DLD1 (cell line): ENCODE measurements at regions not wholly inside any gene's neighbourhood (a gene's known extent, or its start where the extent isn't known, plus 50 kb on each side); places are given as distances from the start of the nearest gene placed in this dataset.
"Not testable (repeated sequence)": the region's sequence is repeated elsewhere in the genome, so short reads cannot be mapped to it uniquely, and the experiment has no call there.

ENCODE experiments used
- in situ Hi-C: cut with HindIII; loops from 2 replicates; pipeline ENCODE4 v1.10.0; 2017; ENCODE audit warnings: low sequenced_read_pairs

GRCh38 chr16:26765087-26765486 is 301.6 kb upstream of the C16orf82 start:
- in situ Hi-C loops, result no loop called here

DNA sequence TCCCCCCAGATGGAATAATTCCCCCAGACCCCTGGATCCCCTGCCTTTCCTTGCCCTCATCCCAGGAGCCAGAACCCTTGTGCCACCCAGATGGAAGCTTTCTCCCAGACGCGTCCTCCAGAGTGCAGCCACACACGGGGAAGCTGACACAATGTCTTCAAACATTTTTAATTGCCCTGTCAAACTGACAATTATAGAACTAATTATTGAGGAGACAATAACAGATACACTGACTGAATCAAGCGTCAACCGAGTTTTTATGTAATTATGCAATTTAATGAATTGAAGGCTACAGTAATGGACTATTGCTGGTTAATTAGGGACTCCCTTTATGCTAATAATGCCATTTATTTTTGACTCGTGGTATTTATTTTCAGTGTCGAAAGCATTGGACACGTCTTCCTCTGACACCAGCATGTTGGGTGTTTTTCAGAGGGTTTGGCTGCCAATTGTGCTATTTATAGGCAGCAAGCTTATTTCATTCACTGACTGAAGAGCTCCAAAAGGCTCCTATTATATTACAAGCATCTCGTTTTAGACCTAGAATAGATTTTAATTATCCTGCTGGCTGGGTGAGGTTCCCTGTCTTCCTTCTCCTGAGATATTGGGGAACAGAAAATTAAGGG is 298.2 kb upstream of the C16orf82 start:
- in situ Hi-C loops, result no loop called here

GRCh38 chr16:26770547-26770946 is 296.2 kb upstream of the C16orf82 start:
- in situ Hi-C loops, result no loop called here

GRCh38 chr16:26772503-26772902 is 294.2 kb upstream of the C16orf82 start:
- in situ Hi-C loops, result no loop called here

- in situ Hi-C loops, result no loop called here
These were observed 288.9 kb upstream of the C16orf82 start for GRCh38 chr16:26777821-26778220.

DNA sequence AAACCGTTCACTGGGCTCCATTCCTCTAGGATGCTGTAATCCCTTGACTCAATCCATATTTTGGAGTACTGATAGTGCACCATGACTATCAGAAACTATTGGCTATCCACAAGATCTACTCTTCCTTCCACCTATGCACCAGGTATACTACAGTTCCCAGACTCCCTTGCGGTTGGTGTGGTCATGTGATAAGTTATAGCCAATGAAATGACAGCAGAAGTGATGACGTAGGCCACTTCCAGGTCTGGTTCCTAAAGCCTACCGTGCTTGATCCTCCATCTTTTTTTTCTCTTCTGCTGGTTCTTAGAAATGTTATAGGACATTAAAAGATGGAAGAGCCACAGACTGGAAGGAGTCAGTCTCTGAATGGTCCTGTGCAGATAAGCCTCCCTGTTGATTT is 278.8 kb upstream of the C16orf82 start:
- in situ Hi-C loops, result no loop called here

GRCh38 chr16:26791169-26791568 is 275.6 kb upstream of the C16orf82 start:
- in situ Hi-C loops, result no loop called here

DNA sequence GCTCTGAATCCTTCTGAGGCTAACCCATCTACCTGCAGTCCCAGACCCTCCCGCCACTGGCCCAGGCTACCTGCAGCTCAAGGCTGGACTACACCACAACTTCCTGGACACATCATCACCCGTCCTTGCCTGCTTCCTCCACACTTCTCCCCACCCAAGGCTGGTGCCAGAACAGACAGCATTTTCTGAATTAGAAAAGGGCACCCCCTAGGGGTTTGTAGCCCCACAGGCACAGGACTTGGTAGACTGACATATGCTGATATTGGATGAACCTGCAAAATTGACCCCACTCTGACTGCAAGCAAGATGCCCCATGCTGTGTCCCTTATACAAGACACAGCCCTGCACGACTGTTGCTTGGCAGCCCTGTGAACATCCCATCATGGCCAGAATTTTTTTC is 271.5 kb upstream of the C16orf82 start:
- in situ Hi-C loops, result no loop called here

DNA sequence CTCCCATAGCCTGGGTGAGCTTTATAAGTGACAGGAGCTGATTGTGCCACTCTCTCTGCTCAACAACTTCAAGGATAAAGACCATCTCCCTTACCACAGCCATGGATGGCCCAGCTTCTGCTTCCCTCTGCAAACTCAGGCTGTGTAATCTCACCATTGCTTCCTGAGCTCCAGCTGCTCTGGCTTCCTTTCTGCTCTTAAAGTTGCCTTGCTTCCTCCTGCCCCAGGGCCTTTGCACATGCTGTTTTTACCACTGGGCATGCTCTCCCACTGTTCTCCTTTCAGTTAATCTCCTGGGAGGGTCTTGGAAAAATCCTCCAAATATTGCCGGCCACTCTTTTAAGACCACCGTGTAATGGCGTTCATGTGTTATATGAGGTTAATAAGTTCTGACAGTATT is 265.1 kb upstream of the C16orf82 start:
- in situ Hi-C loops, result no loop called here

GRCh38 chr16:26802440-26802839 is 264.3 kb upstream of the C16orf82 start:
- in situ Hi-C loops, result no loop called here

GRCh38 chr16:26802965-26803364 is 263.8 kb upstream of the C16orf82 start:
- in situ Hi-C loops, result no loop called here

- in situ Hi-C loops, result no loop called here
These were observed 260.1 kb upstream of the C16orf82 start for GRCh38 chr16:26806657-26807056.

DNA sequence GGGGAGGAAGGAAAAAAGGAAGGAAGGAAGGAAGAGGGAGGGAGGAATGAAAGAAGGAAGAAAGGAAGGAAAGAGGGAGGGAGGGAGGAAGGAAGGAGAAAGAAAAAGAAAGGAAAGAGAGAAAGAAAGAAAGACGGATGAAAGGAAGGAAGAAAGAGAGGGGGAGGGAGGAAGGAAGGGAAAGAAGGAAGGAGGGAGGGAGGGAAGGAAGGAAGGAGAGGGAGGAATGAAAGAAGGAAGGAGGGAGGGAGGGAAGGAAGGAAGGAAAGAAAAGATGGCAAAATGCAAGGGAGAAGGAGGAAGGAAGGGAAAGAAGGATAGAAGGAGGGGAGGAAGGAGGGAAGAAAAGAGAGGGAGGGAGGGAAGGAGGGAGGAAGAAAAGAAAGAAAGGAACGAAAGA is 257.3 kb upstream of the C16orf82 start:
- in situ Hi-C loops, result no loop called here

- in situ Hi-C loops, result no loop called here
These were observed 250.5 kb upstream of the C16orf82 start for GRCh38 chr16:26816266-26816665.

- in situ Hi-C loops, result no loop called here
These were observed 249.7 kb upstream of the C16orf82 start for GRCh38 chr16:26816885-26817571.

- in situ Hi-C loops, result no loop called here
These were observed 248.3 kb upstream of the C16orf82 start for GRCh38 chr16:26818393-26818792.

- in situ Hi-C loops, result no loop called here
These were observed 242.3 kb upstream of the C16orf82 start for GRCh38 chr16:26824469-26824868.

DNA sequence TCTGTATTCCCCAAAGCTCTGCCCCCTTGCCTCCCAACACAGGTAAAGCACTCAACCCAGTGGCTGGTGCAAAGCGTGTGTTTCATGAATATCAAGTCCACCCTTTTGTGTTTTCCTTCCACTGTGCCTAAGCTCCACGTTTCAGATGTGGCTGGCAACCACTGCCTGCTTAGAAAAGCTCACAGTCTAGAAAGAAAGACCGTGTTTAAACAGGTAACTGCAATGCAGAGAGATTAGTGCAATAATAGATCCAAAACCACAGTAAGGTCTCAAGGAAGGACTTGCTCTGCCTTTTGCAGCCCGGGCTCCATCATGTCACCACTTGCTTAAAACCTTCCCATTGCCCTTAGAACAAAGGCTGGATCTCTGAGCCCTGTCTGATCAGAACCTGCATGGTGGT is 240.2 kb upstream of the C16orf82 start:
- in situ Hi-C loops, result no loop called here

DNA sequence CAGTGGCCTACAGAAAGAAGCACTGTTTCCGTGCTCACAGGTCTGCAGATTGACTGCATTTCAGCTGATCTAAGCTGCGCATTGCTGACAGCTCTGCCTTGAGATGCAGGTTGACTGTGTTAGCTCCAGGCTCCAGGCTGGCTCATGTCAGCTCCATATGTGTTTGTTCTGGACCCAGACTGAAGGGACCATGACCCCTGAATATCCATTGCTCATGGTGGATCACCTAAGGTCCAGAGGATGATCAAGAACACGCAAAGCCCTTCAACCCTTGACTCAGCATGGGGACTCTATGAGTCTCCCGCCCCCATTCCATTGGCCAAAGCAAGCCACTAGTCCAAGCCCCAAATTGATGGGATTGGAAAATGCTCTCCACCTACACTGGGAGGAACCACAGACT is 239.3 kb upstream of the C16orf82 start:
- in situ Hi-C loops, result no loop called here

GRCh38 chr16:26830428-26831127 is 236.1 kb upstream of the C16orf82 start:
- in situ Hi-C loops, result no loop called here

- in situ Hi-C loops, result not testable (repeated sequence)
These were observed 230.6 kb upstream of the C16orf82 start for GRCh38 chr16:26836114-26836513.

DNA sequence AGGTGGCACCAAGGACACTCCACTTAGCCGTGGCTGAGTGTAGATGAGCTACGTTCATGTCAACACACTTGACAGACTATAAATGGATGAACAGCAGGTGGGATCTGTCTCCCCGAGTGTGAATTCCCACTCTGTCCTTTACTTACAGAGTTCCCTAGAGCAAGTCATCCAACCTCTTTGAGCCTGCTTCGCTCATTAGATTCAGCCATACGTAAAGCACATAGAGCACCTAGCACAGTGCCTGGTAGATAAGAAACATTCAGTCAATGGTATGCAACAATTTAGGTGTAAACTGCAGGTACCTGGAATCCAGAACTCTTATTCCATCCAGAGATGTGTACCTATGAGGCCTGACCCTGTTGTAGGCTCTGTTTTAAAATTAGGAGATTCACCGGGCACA is 227.8 kb upstream of the C16orf82 start:
- in situ Hi-C loops, result no loop called here
